ENCODE measurements at regions not wholly inside any gene's neighbourhood (a gene's known extent, or its start where the extent isn't known, plus 50 kb on each side); places are given as distances from the start of the nearest gene placed in this dataset.

DNA sequence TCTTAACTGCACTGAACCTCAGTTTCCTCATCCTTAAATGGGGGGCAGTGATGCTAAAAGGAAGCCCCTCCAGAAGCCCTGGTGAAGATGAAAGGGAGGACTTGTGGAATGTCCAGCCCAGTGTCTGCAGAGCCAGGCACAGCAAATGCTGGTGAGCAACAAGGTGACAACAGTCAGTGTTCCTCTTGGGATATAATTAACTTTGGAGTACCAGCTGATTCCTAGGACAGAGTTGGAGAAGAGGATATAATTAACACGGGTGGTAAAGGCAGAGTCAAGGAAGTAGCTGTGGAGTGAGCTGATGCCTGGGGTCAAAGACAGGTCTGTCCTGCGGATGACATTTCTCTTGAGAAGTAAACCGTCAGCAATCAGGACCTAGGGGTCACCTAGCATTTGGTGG, 60.7 kb upstream of the MRPS6 start:
- TF ChIP-seq, protein P1, sequence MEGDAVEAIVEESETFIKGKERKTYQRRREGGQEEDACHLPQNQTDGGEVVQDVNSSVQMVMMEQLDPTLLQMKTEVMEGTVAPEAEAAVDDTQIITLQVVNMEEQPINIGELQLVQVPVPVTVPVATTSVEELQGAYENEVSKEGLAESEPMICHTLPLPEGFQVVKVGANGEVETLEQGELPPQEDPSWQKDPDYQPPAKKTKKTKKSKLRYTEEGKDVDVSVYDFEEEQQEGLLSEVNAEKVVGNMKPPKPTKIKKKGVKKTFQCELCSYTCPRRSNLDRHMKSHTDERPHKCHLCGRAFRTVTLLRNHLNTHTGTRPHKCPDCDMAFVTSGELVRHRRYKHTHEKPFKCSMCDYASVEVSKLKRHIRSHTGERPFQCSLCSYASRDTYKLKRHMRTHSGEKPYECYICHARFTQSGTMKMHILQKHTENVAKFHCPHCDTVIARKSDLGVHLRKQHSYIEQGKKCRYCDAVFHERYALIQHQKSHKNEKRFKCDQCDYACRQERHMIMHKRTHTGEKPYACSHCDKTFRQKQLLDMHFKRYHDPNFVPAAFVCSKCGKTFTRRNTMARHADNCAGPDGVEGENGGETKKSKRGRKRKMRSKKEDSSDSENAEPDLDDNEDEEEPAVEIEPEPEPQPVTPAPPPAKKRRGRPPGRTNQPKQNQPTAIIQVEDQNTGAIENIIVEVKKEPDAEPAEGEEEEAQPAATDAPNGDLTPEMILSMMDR (conservative IDR thresholded peaks at IDR 0.05; ENCODE audit: low read length), result no peak
- TF ChIP-seq EZH2phosphoT487 (IDR thresholded peaks at IDR 0.05; ENCODE audit: borderline replicate concordance), result no peak

All from Loucy (cell line).